Prostate gland (tissue), 2 donors: ENCODE measurements at regions not wholly inside any gene's neighbourhood (a gene's known extent, or its start where the extent isn't known, plus 50 kb on each side); places are given as distances from the start of the nearest gene placed in this dataset.

Source experiments
- DNase-seq: peaks from one replicate; pipeline ENCODE4 v3.0.0-alpha.2; 2019; ENCODE audit warnings: low spot score
- H3K27ac ChIP-seq, 2 donors: fragments of 200-600 bp; sonication (generic); 2 replicates each; pipeline ENCODE4 v1.5.1; 2017 to 2019
- H3K27me3 ChIP-seq: fragments of 200-600 bp; sonication (generic); replicated peaks from 2 replicates; pipeline ENCODE4 v1.5.1; 2019; ENCODE audit not compliant: insufficient read depth
- H3K36me3 ChIP-seq, 2 donors: fragments of 200-600 bp; sonication (generic); 1 replicate in 1 of 2; 2 replicates in 1 of 2; pipeline versions ENCODE4 v1.5.1 to v1.8.1; 2017 to 2019
- H3K4me1 ChIP-seq: fragments of 200-600 bp; sonication (generic); replicated peaks from 2 replicates; pipeline ENCODE4 v1.5.1; 2019
- H3K4me3 ChIP-seq, 2 donors: fragments of 200-600 bp; sonication (generic); 2 replicates each; pipeline ENCODE4 v1.5.1; 2017 to 2019
- H3K9me3 ChIP-seq: fragments of 200-600 bp; sonication (generic); 2 replicates; pipeline ENCODE4 v1.5.1; 2017
- POLR2A ChIP-seq: fragments of 450-650 bp; IDR thresholded peaks from one replicate; pipeline ENCODE4 v1.6.1; 2016; ENCODE audit warnings: antibody characterized with exemption, mild to moderate bottlenecking
- POLR2AphosphoS5 ChIP-seq: sonication (generic); formaldehyde crosslinking; IDR thresholded peaks from one replicate; pipeline ENCODE4 v1.6.1; 2017; ENCODE audit warnings: antibody characterized with exemption
- WGBS: methylation state at CpG from one replicate; pipeline ENCODE4 v1.1.5; 2018; 5-methylcytosine and 5-hydroxymethylcytosine counted together
- intact Hi-C: fragments of 100-400 bp; cut with DNase I; formaldehyde crosslinking; loops from one replicate; pipeline ENCODE4 v1.14.2; 2022
- TF ChIP-seq, protein P1 (sequence below), 4 experiments: fragments of 200-600 bp in 2 of 4; fragments of 450-650 bp in 2 of 4; sonication (generic) in 2 of 4; IDR thresholded peaks; 1 replicate in 3 of 4; 2 replicates in 1 of 4; pipeline ENCODE4 v1.5.1; 2016 to 2019; ENCODE audit warnings: antibody characterized with exemption in 4 of 4, mild to moderate bottlenecking in 2 of 4, moderate library complexity in 2 of 4

DNA sequence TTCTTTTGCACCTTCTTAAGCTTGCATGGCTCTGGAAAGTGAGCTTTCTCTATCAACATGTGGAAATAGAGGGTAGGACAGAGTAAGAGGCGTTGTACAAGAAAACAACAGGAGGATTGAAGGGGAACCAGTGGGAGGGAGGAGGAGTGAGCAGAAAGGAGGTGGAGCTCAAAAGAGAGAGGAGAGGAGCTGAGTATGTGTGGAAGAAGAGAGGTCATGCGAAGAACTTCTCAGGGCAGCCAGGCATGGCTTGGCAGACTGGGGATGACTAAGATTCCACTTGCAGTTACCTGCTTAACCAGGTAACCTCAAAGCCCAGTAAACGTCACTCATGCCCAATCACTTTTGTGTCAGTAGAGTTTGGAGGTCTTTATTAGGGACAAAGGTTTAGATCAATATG lies 105.1 kb downstream of the BCL2L11 start:
- no peak for DNase-seq
- no peaks in the 10 kb centered on the region for H3K9me3 ChIP-seq
- H3K4me1 ChIP-seq: no peaks in the 10 kb centered on the region
- intact Hi-C loops: no loop called here
- TF ChIP-seq, protein P1, sequence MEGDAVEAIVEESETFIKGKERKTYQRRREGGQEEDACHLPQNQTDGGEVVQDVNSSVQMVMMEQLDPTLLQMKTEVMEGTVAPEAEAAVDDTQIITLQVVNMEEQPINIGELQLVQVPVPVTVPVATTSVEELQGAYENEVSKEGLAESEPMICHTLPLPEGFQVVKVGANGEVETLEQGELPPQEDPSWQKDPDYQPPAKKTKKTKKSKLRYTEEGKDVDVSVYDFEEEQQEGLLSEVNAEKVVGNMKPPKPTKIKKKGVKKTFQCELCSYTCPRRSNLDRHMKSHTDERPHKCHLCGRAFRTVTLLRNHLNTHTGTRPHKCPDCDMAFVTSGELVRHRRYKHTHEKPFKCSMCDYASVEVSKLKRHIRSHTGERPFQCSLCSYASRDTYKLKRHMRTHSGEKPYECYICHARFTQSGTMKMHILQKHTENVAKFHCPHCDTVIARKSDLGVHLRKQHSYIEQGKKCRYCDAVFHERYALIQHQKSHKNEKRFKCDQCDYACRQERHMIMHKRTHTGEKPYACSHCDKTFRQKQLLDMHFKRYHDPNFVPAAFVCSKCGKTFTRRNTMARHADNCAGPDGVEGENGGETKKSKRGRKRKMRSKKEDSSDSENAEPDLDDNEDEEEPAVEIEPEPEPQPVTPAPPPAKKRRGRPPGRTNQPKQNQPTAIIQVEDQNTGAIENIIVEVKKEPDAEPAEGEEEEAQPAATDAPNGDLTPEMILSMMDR (IDR thresholded peaks at IDR 0.05): no peak
- TF ChIP-seq POLR2A (no peak), POLR2AphosphoS5 (no peak)
- H3K27ac ChIP-seq: no peak overlapping the region
- 87% methylated on average over 3 of the region's 3 CpGs for WGBS
- no peaks in the 10 kb centered on the region for H3K36me3 ChIP-seq
- no peak overlapping the region for H3K4me3 ChIP-seq
- H3K27me3 ChIP-seq: no peaks in the 10 kb centered on the region

DNA sequence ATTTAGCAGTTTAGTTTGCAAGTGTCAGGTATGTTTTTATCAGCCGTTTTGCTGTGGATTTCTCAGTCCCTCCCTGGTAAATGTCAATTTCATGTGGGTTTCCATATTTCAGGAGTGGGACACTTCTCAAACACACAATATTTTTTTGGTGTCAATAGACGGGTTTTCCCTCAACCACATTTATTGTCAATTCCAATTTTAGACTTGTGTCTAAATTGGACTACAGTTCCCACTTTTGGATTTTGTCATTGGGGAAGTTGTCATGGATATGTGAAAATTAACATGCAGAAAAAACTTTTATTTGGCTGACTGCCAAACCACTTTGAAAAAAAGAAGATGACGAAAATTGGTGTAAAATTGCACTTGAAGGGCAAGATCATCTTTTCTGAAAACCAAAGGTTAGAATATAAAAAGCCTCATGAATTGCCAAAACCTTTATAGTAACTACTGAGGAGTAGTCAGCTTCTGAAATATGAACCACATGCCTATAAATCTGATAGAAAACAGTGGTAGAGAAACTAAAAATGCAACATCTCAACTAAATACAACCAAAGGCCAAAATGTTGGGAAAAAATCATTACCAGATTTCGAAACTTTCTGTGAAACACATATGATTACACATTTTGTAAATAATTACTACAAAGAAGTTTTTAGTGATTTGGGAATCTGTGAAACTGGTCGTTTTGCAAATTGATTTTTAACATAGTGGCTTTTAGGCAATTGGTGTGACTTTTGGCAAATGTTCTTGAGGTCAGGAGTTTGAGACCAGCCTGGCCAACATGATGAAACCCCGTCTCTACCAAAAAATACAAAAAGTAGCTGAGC lies 106.4 kb downstream of the BCL2L11 start:
- H3K9me3 ChIP-seq: no peaks in the 10 kb centered on the region
- 68% methylated on average over 6 of the region's 6 CpGs for WGBS
- no peak overlapping the region for H3K4me3 ChIP-seq
- no peaks in the 10 kb centered on the region for H3K4me1 ChIP-seq
- H3K27me3 ChIP-seq: no peaks in the 10 kb centered on the region
- no peak for DNase-seq
- intact Hi-C loops: no loop called here
- TF ChIP-seq POLR2A: no peak
- TF ChIP-seq, protein P1 (IDR thresholded peaks at IDR 0.05): no peak
- TF ChIP-seq POLR2AphosphoS5: no peak
- no peak overlapping the region for H3K27ac ChIP-seq
- H3K36me3 ChIP-seq: no peaks in the 10 kb centered on the region

- 93% methylated on average over 6 of the region's 6 CpGs for WGBS
- Histone ChIP-seq H3K4me1 (no peaks in the 10 kb centered on the region), H3K36me3 (no peaks in the 10 kb centered on the region), H3K9me3 (no peaks in the 10 kb centered on the region), H3K27ac (no peak overlapping the region), H3K4me3 (no peak overlapping the region), H3K27me3 (no peaks in the 10 kb centered on the region)
- intact Hi-C loops: no loop called here
- no peak for TF ChIP-seq POLR2AphosphoS5
- TF ChIP-seq, protein P1 (IDR thresholded peaks at IDR 0.05): no peak
- no peak for TF ChIP-seq POLR2A
- no peak for DNase-seq
These were observed 107.0 kb downstream of the BCL2L11 start for GRCh38 chr2:111227716-111228141.

DNA sequence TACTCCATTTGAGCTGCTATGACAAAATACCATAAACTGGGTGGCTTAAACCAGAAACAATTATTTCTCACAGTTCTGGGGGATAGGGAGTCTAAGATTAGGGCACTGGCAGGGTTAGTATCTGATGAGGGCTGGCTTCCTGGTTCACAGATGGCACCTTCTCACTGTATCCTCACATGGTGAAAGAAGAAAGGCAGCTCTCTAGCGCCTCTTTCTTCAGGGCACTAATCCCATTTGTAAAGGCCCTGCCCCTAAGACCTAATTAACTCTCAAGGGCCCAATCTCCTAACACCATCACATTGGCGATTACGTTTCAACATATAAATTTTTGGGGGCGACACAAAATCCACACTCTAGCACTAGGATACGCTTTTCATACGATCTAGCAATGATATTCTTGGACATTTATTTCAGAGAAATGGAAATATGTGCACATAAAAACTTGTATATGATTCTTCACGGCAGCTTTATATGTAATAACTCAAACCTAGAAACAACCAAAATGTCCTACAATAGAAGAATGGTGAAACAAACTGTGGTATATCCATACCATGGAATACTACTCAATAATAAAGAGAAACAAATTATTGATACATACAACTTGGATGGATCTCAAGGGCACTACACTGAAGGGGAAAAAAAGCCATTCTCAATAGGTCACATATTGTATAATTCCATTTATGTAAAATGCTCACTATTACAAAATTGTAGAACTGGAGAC lies 111.0 kb downstream of the BCL2L11 start:
- WGBS: 81% methylated on average over 7 of the region's 7 CpGs
- no peak for DNase-seq
- Histone ChIP-seq H3K9me3 (no peaks in the 10 kb centered on the region), H3K27me3 (no peaks in the 10 kb centered on the region), H3K27ac (no peak overlapping the region), H3K4me3 (no peak overlapping the region), H3K36me3 (no peaks in the 10 kb centered on the region), H3K4me1 (no peaks in the 10 kb centered on the region)
- intact Hi-C loops: no loop called here
- TF ChIP-seq, protein P1 (IDR thresholded peaks at IDR 0.05): no peak
- TF ChIP-seq POLR2A (no peak), POLR2AphosphoS5 (no peak)
